Left cardiac atrium (tissue), 4 donors: ENCODE measurements at regions not wholly inside any gene's neighbourhood (a gene's known extent, or its start where the extent isn't known, plus 50 kb on each side); places are given as distances from the start of the nearest gene placed in this dataset.

Experiments used
- ATAC-seq, 2 donors: fragments of 200-7000 bp; cut with Tn5 transposase; one replicate each; pipeline ENCODE4 v1.9.1; 2020; ENCODE audit warnings: mild to moderate bottlenecking in 2 of 2, moderate library complexity in 2 of 2
- DNase-seq: peaks from one replicate; pipeline ENCODE4 v3.0.0-alpha.2; 2020
- intact Hi-C, 2 donors: fragments of 100-400 bp; cut with DNase I; formaldehyde crosslinking; loops; one replicate each; pipeline versions ENCODE4 v1.14.1 to v1.15.1; 2022 to 2023
- donor health status: DM: no; HTN: yes; CAD: no.
- donor health status: DM: no; HTN: yes; CAD: no; lungs with severe emphysema.
- donor health status: DM: yes; HTN: yes; CAD: no.
- donor health status: Dilated cardiomyopathy.

DNA sequence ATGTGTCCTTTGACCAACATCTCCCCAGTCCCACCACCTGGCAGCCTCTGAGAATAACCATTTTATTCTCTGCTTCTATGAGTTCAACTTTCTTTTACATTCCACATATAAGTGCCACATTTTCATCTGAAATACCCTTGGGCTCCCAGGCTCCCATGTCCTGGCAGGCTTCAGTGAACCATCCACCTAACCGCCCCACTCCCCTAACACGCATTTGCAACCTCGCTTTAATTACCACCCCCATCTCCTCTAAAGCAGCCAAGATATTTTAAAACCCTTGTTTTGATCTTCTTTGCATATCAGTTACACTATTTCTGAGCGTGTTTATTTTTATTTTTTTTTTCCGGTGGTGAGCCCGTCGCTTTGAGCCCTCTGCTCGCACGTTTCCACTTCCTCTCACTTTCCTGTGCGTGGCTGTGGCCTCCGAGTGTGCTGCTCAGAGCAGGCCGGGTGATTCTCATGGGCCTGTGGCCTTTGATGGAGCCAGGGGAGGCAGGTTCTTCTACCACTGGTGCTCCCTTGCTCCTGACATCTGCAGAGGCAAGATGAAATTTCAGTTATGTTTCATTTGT, 195.4 kb upstream of the LPP start:
- ATAC-seq (no peak), DNase-seq (no peak)
- intact Hi-C loops = no loop called here

DNA sequence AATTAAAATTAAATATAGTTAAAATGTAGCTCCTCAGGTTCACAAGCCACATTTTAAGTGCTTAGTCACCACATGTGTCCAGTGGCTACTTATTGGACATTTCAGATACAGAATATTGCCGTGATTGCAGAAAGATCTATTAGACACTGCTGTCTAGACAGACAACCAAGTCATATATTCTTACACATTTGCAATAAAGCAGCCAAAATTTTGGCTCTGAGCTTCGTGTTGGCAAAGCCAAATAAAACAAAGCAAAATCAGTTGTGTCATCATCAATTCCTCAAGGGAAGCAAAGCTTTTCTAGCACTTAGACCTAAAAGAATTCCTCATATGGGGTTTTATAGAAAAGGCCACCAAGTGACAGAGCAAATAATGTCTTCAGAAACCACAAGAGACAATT, 193.1 kb upstream of the LPP start:
- intact Hi-C loops = loop anchor here in 1 of 2 donors (5.0 kb wide), 1 partner anchor 214 kb away; the partner anchor contains the start of gene BCL6
- ATAC-seq (no peak), DNase-seq (no peak)

DNA sequence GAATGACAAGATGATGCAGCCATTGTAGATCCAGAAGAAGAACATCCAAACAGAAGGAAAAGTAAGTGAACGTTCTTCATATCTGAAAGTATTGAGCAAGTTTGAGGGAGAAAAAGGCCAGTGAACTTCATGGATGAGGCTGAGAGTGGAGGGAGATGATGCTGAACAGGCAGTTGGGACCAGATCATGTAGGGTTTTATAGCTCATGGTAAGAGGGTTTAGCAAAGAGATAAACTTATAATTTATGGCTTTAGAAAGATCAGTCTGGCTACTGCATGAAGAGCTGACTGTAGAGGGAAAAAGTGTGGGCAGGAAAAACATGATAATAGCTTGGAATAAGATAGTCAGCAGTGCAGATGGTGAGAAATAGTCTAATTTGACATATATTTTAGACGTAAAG, 192.6 kb upstream of the LPP start:
- DNase-seq = no peak
- intact Hi-C loops = loop anchor here in 1 of 2 donors (5.0 kb wide), 1 partner anchor 214 kb away; the partner anchor contains the start of gene BCL6
- ATAC-seq = no peak

DNA sequence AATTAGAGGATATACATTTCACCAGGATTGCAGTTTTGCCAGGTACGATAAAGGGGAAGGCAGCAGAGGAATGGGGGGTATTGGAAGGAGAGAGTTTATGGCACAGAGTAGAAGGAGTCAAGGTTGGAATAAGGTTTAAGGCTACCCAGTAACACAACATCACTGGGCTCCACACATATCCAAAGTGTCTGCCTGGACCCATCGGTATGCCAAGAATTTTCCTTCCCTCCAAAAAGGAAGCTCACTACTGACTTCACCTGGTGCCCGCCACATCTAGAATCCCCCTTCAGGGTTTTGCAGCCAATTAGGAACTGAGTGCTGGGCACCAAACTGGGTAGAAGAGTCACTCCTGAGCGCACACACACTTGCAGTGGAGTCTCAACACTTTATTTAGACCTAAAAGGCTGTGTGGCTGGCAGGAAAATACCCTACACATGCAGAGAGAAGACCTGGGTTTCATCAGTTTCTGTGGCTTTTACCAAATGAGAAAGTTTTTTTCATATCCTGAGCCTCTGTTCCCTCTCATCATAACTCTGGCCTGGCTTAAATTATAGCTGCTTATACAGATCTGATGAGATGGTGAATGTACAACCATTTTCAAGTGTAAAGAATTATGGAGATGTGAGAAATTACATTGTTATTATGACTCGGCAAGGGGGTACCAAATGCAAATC, 190.8 kb upstream of the LPP start:
- DNase-seq (no peak), ATAC-seq (no peak)
- intact Hi-C loops = loop anchor here in 1 of 2 donors (5.0 kb wide), 1 partner anchor 216 kb away; the partner anchor contains the start of gene BCL6

DNA sequence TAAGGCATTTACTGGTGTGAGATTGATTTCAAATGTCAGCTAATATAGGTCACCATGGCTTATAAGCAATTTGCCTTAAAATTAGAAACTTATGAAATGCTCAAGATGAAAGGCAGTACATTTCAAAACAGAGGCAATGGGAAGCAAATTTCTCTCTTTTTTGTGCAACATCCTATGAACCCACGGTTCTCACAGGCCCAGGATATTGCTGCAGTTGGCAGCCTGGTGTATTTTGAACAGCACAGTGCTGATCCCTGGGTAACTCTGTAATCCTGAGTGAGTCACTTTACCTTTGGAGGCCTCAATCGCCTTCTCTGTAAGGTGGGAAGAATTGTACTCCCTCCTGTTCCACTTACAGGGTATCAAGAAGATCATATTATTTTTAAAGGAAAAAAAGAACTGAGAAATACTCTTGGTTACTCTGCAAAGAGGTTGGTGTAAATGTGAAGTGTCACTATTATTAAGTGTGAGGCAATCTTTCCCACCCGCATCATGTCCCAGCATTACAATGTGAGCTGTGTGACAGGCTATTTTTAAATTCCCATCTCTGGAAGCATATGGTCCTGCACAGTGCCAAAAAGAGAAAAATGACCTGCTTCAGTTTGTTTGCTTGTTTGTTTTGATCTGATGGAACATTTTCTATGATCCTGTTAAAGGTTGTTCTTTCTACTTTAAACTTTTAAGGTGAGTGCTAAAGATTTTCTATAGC, 190.1 kb upstream of the LPP start:
- peak; percentile 71 to 84 for ATAC-seq
- intact Hi-C loops = loop anchor here in 1 of 2 donors (5.0 kb wide), 1 partner anchor 217 kb away; the partner anchor contains the start of gene BCL6
- DNase-seq = no peak

DNA sequence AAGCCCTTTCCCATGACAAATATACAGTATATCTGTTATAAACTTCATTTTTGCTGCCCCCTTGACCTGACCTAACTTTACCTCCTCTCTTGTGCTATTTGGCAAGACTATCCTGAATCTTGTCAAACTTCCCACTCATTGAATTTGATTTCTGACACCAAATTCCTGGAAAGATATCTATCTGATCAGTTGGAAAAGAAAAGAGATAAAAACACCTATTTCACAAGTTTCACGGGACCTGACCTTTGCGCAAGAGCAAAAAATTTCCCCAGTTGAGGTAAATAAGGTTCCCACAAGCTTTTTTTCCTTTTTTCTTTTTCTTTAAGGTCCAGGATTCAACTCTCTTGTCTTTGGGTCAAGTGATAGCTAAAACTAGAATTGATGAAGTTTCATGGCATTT, 189.2 kb upstream of the LPP start:
- DNase-seq (no peak), ATAC-seq (no peak)
- intact Hi-C loops = loop anchor here in 1 of 2 donors (5.0 kb wide), 2 partner anchors 73 to 217 kb away; partner anchors contain the start of gene BCL6

DNA sequence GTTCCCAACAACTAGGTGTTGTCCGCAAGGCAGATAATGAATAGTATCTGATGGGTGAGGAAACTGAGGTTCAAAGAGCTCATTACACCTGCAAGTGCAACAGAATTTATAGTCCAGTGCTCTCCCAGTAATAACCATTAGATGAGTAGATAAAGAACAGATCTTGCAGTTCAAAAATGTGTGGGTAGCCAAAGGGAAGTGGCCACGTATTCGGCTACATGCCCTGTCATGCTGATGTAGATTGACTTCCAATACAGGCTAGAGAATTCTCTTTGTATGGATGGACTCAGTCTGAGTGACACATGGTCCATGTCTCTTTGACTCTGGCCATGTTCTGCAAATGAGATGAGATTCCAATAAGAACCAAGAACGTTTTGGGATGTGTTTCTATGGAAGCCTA, 187.9 kb upstream of the LPP start:
- intact Hi-C loops = loop anchor here in 1 of 2 donors (5.0 kb wide), 1 partner anchor 71 kb away; no protein-coding TSS in a partner anchor
- DNase-seq (no peak), ATAC-seq (no peak)

DNA sequence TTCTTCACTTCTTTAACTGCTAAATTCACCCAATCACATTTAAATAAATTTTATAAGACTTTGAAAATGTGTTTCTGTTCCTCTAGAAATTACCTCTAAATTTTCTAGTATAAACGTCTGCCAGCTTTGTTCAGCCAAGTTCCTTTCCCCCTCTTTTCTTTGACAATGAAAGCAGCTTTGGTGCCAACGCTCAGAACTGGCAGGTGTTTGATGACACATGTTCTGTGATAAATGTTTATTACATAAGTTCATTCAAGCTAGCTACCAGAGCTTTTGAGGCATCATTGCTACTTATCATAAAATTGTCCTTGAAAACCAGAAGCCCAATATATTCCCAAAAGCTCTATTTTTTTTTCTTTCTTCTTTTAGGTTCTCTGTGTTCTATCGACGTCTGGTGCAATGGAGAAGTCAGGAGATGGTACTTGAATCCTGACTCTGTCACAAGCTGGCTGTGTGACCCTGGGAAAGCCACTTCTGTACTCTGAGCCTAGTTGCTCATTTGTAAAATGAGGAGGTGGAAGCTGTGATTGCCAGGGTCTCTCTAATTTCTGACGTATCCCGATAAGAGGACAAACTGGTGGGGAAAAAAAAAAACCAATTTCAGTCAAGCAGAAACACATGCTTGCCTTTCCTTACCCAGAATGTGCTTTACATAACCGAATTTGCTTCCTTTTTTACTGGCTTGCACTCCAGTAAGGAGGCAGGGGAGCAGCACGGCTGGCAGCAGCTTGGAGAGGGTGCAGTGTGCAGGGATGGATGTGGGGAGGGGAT, 187.1 kb upstream of the LPP start:
- ATAC-seq (no peak), DNase-seq (no peak)
- intact Hi-C loops = loop anchor here in 1 of 2 donors (5.0 kb wide), 1 partner anchor 70 kb away; no protein-coding TSS in a partner anchor

DNA sequence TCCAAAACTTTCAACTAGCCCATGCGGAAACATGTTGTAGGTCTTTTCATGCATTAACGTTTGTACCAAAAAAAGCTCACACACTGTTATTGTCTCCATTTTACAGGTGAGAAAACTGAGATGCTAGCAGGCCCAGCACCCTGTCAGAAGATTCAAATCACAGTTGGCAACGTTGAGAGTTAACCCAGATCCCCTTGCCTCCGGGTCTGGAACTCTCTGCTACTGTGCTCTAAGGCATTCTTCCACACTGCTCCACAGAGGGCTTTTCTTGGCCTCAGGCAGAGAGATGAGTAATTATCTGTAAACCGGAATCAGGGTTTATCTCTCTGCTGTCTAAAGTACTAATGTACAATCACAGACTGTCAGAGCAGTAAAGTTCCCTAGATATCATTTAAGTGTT, 186.0 kb upstream of the LPP start:
- ATAC-seq (peak in 1 of 2 donors; percentile 82), DNase-seq (no peak)
- intact Hi-C loops = loop anchor here in 1 of 2 donors (5.0 kb wide), 1 partner anchor 69 kb away; no protein-coding TSS in a partner anchor

DNA sequence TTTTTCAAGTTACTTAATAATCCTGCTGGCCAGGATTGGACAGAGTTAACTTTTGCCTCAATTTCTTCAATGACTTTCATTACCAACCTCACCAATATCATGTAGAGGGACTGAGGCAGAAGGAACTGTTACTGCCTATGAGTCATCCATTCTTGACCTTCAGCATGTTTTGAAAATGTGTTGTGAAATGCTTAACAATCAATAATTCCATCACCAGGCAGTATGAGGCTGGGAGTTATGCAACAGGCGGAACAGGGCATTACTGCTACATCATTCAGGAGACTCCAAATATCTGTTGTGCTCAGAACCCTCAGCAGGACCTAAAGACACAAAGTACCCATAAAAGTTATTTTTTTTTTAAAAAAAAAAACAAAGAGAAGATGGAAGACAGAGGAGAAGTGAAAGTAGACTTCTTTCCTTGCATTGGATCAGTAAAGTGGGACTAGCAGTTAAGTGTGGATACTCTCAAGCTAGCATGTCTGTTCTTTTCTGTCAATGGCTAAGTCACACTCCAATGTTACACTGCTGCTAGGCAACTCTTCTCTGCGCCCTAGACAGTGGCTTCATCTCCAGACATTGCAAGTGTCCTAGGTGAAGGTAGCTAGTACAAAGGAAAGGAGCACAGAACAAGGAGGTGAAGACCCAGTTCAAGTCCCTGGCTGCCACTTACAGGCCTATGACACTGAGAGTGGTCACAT, 184.9 kb upstream of the LPP start:
- DNase-seq (peak; percentile 36), ATAC-seq (peak in 1 of 2 donors; percentile 56)
- intact Hi-C loops = loop anchor here in 1 of 2 donors (5.0 kb wide), 1 partner anchor 68 kb away; no protein-coding TSS in a partner anchor

DNA sequence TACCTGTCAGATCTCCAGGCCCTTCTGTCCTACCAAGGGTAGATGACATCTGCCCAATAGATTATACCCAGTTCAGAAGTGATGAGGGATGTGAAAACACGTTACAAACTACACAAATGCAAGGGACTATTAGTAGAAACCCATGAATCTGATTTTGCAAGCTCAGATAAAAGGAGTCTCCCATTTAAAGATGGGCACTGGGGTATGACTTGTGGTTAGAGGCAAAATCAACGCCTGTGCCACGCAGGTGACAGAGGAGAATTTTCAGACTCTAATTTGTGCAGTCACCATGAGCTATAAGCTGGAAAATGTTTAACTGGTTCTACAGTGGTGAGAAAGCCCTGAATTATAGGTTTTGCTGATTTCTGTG, 184.4 kb upstream of the LPP start:
- DNase-seq (no peak), ATAC-seq (no peak)
- intact Hi-C loops = loop anchor here in 1 of 2 donors (5.0 kb wide), 1 partner anchor 68 kb away; no protein-coding TSS in a partner anchor

DNA sequence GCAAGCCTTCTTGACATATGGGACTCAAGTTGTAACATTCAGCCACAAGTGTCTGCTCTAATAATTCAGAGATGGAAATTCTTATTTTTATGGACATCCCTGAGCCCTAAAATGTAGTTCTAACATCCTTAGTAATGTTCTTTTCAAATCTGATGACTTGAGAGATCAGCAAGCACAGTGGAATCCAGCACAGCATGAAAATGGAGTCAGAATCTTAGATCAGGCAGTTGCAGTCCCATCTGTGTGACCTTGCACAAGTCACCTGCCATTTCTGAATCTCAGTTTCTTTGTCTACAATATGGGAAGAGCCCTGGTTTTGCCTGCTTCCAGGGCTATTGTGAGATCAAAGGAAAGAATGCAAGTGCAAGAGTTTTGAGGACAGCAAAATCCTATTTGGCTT, 183.9 kb upstream of the LPP start:
- ATAC-seq = no peak
- intact Hi-C loops = no loop called here
- DNase-seq = no peak

DNA sequence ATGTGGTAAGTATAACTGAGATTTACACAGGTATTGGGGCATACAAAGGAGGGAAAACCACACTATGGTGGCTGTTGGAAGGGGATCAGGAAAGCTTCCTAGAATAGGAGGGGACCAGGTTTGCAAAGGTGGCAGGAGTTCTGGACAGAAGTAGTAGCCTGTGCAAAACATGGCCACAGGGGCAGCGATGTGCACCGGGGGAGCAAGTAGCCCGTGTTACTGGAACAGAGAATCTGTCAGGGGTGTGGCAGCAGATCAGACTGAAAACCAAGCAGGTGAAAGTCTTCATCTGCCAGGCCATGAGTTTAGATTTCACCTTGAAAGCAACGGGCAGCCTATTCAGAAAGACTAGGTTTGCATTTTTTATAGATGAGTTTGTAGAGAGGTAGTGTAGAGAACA, 182.3 kb upstream of the LPP start:
- intact Hi-C loops = no loop called here
- no peak for DNase-seq
- no peak for ATAC-seq

DNA sequence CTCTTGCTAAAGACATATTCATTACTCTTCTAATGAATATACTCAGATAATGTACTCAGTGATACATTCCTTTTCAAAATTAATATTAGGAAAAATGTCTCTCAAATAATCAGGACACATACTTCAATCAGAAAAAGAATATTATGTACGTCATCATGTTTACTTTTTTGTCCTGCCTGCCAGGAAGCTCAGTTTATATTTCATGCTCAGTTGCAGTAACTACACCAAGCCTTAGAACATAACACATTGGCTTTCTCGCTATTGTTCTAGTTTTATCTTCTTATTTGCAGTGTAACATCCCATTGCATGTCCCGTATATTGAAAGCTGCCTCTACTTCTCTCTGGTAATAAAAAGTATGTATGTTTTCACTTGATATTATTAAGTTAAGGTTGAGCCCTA, 181.5 kb upstream of the LPP start:
- ATAC-seq (no peak), DNase-seq (no peak)
- intact Hi-C loops = no loop called here

DNA sequence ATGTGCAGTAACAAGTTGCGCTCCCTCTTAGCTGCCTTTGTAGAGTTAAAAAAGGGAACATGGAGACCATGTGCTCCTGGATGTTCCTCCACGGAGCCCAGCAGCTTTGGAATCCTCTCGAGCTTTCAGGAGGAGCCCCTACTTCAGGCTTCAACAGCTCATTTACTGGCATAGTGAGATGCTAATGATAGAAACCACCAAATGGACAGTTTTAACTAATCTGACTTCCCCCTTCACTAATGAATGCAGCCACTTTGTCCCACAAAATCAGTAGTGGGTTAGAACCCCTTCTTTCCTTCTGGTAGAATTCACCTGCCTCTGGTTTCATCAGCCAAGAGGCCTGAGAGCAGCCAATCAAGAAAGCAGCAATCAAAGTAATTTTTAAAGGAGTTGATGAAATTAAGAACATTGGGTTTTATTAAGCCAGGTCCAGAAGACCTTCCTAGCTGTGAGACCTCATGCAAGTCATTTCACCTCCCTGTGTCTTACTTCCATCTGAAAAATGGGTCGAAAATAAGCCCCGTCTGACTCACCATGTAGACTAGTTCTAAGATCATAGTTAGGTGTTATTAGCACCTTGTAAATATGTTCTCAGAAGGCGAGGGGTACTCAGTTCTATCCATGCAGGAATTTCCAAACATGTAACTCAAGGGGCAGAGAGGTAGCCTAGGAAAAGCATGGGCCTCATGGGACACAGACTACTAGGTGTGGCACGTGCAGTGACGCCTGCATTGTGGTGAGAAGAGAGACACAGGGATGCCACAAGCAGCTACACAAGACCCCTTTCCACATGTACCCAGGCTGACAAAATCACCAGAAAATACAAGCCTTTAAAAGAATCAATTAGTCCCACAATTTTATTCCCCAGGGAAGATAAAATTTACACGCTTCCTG, 179.7 kb upstream of the LPP start:
- ATAC-seq = no peak
- intact Hi-C loops = no loop called here

DNA sequence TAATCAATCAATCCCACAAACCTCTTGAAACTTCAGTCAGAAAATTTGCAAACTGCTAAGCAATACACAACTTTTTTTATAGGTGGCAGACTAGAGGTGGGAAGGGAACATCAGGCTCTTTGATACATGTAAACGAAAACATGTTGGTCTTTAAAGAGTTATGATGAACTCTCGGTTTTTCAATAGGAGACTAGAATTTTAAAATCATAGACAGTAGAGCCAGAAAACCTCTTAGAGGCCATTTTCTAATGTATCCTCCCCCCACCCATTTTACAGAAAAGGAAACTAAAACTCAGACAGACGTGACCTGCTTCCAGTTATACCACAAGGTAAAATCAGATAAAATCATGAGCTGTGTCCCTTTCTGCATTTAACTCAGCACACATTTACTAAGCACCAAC, 179.1 kb upstream of the LPP start:
- ATAC-seq (no peak), DNase-seq (no peak)
- intact Hi-C loops = no loop called here

More for the DNA sequence above, 179.7 kb upstream of the LPP start:
- DNase-seq = no peak

DNA sequence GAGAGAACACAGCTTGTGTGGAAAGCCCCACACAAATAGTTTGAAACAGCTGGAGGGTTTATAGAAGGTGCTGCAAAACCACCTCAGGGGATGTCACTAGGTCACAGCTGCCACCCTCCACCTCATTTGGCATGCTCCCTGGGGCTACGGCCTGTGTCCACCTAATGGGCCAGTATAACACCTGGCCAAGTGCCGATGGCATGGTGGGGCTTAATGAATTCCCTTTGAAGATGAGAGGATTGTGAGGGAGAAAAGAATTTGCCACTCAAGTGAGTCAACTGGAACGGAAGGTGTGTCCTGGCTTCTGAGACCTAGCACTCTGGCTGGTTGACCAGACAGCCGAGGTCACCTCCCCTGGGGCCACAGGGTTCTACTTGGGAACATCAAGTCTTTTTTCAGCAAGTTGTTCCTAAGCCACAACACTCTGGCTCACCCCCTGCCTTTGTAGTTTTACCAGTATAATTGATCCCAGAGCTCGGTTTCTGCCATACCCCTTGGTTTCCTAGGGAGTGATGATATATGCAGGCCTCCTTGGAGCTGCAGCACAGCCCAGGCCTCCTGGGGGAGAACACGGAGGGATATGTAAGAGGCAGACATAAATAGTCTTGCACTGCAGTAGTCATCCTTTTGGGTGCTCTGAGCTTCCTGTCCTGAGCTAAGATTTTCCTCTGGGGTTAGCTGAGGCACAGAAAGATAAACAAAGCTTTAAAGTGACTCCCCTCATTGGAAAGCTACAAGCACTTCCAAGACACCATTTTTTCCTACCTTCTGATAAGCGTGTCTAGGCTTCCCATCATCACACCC, 178.2 kb upstream of the LPP start:
- intact Hi-C loops = no loop called here
- DNase-seq = no peak
- peak in 1 of 2 donors; percentile 29 for ATAC-seq
